ENCODE measurements at regions not wholly inside any gene's neighbourhood (a gene's known extent, or its start where the extent isn't known, plus 50 kb on each side); places are given as distances from the start of the nearest gene placed in this dataset.

DNA sequence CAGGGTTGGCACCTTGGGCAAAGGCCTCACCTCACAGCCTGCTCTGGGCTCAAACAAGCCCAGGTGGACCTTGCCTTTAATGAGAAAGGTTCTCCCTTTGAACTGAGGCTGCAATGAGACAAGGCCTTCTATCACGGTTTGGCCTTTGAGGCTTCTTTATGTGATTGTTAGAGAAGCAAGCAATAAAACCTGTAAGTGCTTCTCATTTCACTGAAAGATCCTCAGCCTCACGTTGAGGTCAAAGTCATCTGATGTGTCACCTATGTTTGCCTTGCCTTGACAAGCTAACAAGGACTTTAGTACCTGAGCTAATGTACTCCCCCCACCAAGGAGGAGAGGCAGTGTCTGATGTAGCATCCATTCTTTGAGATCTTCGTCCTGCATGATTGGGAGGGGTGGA lies 155.9 kb upstream of the RBM19 start:
- H3K27ac ChIP-seq: no peak overlapping the region
- no peak overlapping the region for H3K4me3 ChIP-seq
- H3K4me1 ChIP-seq: no peaks in the 10 kb centered on the region
- no peaks in the 10 kb centered on the region for H3K9me3 ChIP-seq
- no peak for DNase-seq
- intact Hi-C loops (cut with DNase I; ENCODE audit: low total_unique reads): no loop called here
- no peaks in the 10 kb centered on the region for H3K27me3 ChIP-seq
- TF ChIP-seq, protein P1, sequence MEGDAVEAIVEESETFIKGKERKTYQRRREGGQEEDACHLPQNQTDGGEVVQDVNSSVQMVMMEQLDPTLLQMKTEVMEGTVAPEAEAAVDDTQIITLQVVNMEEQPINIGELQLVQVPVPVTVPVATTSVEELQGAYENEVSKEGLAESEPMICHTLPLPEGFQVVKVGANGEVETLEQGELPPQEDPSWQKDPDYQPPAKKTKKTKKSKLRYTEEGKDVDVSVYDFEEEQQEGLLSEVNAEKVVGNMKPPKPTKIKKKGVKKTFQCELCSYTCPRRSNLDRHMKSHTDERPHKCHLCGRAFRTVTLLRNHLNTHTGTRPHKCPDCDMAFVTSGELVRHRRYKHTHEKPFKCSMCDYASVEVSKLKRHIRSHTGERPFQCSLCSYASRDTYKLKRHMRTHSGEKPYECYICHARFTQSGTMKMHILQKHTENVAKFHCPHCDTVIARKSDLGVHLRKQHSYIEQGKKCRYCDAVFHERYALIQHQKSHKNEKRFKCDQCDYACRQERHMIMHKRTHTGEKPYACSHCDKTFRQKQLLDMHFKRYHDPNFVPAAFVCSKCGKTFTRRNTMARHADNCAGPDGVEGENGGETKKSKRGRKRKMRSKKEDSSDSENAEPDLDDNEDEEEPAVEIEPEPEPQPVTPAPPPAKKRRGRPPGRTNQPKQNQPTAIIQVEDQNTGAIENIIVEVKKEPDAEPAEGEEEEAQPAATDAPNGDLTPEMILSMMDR (IDR thresholded peaks at IDR 0.05): no peak
- no peak for TF ChIP-seq POLR2A (IDR thresholded peaks at IDR 0.05)
- no peaks in the 10 kb centered on the region for H3K36me3 ChIP-seq

DNA sequence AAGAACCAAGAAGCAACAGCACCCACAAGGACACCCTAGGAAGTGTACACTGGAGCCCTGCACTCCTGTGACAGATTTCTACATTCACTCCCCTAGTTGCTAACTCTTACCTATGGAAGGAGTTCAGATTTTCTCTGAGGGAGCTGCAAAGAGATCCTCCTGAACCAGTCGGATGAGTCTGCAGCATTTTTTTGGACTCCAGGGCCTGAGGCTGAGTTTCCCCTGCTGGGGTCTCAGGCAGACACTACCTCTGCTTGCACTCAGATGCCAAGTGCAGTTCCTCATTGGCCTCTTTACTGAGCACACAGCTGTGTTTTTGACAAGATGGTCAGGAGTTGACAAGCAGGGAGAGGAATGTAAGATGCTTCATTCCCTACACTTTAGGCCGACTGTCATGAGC lies 153.2 kb upstream of the RBM19 start:
- no peak for TF ChIP-seq POLR2A (IDR thresholded peaks at IDR 0.05)
- TF ChIP-seq, protein P1 (IDR thresholded peaks at IDR 0.05): no peak

DNA sequence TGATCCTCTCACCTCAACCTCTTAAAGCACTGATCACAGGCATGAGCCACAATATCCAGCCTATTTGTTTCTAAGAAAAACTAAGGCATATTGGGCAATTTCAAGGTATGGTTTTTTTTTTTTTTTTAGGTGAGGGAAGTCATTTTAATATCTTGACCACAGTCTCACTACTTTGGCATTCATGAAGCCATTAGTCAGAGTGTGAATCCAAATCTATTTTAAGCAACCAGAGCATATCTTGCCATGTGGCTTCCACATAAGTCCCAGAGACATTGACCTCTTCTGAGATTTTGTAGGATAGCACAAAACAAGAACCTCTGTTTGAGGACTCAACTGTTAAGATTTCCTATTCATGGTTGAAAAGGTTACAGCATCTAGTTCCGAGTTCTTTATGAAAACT lies 130.3 kb upstream of the RBM19 start:
- intact Hi-C loops (cut with DNase I; ENCODE audit: low total_unique reads): no loop called here
- no peak for DNase-seq
- TF ChIP-seq, protein P1 (IDR thresholded peaks at IDR 0.05): no peak
- no peak for TF ChIP-seq POLR2A (IDR thresholded peaks at IDR 0.05)

More for the DNA sequence above, 153.2 kb upstream of the RBM19 start:
- no peak for DNase-seq
- Histone ChIP-seq H3K4me1 (no peaks in the 10 kb centered on the region), H3K27me3 (no peaks in the 10 kb centered on the region), H3K36me3 (no peaks in the 10 kb centered on the region), H3K9me3 (no peaks in the 10 kb centered on the region), H3K4me3 (no peak overlapping the region), H3K27ac (no peak overlapping the region)
- intact Hi-C loops (cut with DNase I; ENCODE audit: low total_unique reads): no loop called here

GRCh38 chr12:114093520-114093919 lies 127.4 kb upstream of the RBM19 start:
- Histone ChIP-seq H3K36me3 (no peaks in the 10 kb centered on the region), H3K27ac (no peak overlapping the region), H3K9me3 (no peaks in the 10 kb centered on the region), H3K4me3 (no peak overlapping the region), H3K4me1 (no peaks in the 10 kb centered on the region), H3K27me3 (no peaks in the 10 kb centered on the region)
- TF ChIP-seq POLR2A (IDR thresholded peaks at IDR 0.05): no peak
- TF ChIP-seq, protein P1 (IDR thresholded peaks at IDR 0.05): no peak
- intact Hi-C loops (cut with DNase I; ENCODE audit: low total_unique reads): no loop called here
- no peak for DNase-seq

More for the DNA sequence above, 130.3 kb upstream of the RBM19 start:
- no peaks in the 10 kb centered on the region for H3K9me3 ChIP-seq
- H3K27me3 ChIP-seq: no peaks in the 10 kb centered on the region
- no peak overlapping the region for H3K27ac ChIP-seq
- H3K36me3 ChIP-seq: no peaks in the 10 kb centered on the region
- H3K4me3 ChIP-seq: no peak overlapping the region
- no peaks in the 10 kb centered on the region for H3K4me1 ChIP-seq

GRCh38 chr12:114092981-114093380 lies 126.9 kb upstream of the RBM19 start:
- intact Hi-C loops (cut with DNase I; ENCODE audit: low total_unique reads): no loop called here
- no peak for DNase-seq
- H3K4me1 ChIP-seq: no peaks in the 10 kb centered on the region

More at GRCh38 chr12:114092981-114093380, 126.9 kb upstream of the RBM19 start:
- Histone ChIP-seq H3K4me3 (no peak overlapping the region), H3K9me3 (no peaks in the 10 kb centered on the region), H3K27ac (no peak overlapping the region), H3K36me3 (no peaks in the 10 kb centered on the region), H3K27me3 (no peaks in the 10 kb centered on the region)
- no peak for TF ChIP-seq POLR2A (IDR thresholded peaks at IDR 0.05)
- TF ChIP-seq, protein P1 (IDR thresholded peaks at IDR 0.05): no peak

Measured in uterus (tissue), 3 donors.